Vagina (tissue), 2 donors: ENCODE measurements at regions not wholly inside any gene's neighbourhood (a gene's known extent, or its start where the extent isn't known, plus 50 kb on each side); places are given as distances from the start of the nearest gene placed in this dataset.

ENCODE experiments used
- POLR2A ChIP-seq, 2 donors: fragments of 450-650 bp; IDR thresholded peaks; one replicate each; pipeline ENCODE4 v1.6.1; 2017; ENCODE audit warnings: antibody characterized with exemption in 2 of 2, mild to moderate bottlenecking in 2 of 2, moderate library complexity in 2 of 2
- POLR2AphosphoS5 ChIP-seq, 2 donors: sonication (generic); formaldehyde crosslinking; IDR thresholded peaks; one replicate each; pipeline ENCODE4 v1.9.0; 2017; ENCODE audit warnings: antibody characterized with exemption in 2 of 2, mild to moderate bottlenecking in 2 of 2, low read depth in 1 of 2; ENCODE audit not compliant: insufficient read depth in 1 of 2
- TF ChIP-seq, protein P1 (sequence below), 3 experiments: fragments of 450-650 bp in 2 of 3; fragments of 200-600 bp in 1 of 3; sonication (generic) in 1 of 3; IDR thresholded peaks; one replicate each; pipeline ENCODE4 v1.5.1; 2017 to 2019; ENCODE audit warnings: antibody characterized with exemption in 3 of 3, mild to moderate bottlenecking in 2 of 3, moderate library complexity in 2 of 3

DNA sequence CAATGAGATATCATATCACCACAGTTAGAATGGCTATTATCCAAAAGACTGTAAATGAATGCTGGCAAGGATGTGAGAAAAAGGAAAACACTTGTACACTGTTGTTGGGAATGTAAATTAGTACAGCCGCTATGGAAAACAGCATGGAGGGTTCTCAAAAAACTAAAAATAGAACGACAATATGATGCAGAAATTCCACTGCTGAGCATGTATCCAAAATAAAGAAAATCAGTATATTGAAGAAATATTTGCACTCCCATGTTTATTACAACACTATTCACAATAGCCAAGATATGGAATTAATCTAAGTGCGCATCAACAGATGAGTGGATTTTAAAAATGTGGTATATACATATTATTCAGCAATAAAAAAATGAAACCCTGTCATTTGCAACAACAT is 898.9 kb upstream of the MAN1A1 start:
- TF ChIP-seq POLR2A (IDR thresholded peaks at IDR 0.05), result no peak
- TF ChIP-seq, protein P1, sequence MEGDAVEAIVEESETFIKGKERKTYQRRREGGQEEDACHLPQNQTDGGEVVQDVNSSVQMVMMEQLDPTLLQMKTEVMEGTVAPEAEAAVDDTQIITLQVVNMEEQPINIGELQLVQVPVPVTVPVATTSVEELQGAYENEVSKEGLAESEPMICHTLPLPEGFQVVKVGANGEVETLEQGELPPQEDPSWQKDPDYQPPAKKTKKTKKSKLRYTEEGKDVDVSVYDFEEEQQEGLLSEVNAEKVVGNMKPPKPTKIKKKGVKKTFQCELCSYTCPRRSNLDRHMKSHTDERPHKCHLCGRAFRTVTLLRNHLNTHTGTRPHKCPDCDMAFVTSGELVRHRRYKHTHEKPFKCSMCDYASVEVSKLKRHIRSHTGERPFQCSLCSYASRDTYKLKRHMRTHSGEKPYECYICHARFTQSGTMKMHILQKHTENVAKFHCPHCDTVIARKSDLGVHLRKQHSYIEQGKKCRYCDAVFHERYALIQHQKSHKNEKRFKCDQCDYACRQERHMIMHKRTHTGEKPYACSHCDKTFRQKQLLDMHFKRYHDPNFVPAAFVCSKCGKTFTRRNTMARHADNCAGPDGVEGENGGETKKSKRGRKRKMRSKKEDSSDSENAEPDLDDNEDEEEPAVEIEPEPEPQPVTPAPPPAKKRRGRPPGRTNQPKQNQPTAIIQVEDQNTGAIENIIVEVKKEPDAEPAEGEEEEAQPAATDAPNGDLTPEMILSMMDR (IDR thresholded peaks at IDR 0.05), result no peak
- TF ChIP-seq POLR2AphosphoS5 (IDR thresholded peaks at IDR 0.05; ENCODE audit: insufficient read depth in 1 of 2, low read depth in 1 of 2), result no peak
